ENCODE measurements at regions not wholly inside any gene's neighbourhood (a gene's known extent, or its start where the extent isn't known, plus 50 kb on each side); places are given as distances from the start of the nearest gene placed in this dataset.

GRCh38 chr4:129561886-129562671 lies 466.1 kb downstream of the C4orf33 start:
- no peak for DNase-seq

GRCh38 chr4:129565214-129565613 lies 469.3 kb downstream of the C4orf33 start:
- DNase-seq: no peak

- DNase-seq: no peak
Measured at GRCh38 chr4:129570326-129570725, 474.4 kb downstream of the C4orf33 start.

- DNase-seq: no peak
Measured at GRCh38 chr4:129578336-129578735, 482.4 kb downstream of the C4orf33 start.

- no peak for DNase-seq
Measured at GRCh38 chr4:129581305-129581704, 485.4 kb downstream of the C4orf33 start.

GRCh38 chr4:129583868-129584267 lies 487.9 kb downstream of the C4orf33 start:
- DNase-seq: no peak

GRCh38 chr4:129598582-129598981 lies 502.6 kb downstream of the C4orf33 start:
- no peak for DNase-seq

- DNase-seq: no peak
Measured at GRCh38 chr4:129600898-129601297, 504.9 kb downstream of the C4orf33 start.

- no peak for DNase-seq
Measured at GRCh38 chr4:129602447-129602846, 506.5 kb downstream of the C4orf33 start.

- no peak for DNase-seq
Measured at GRCh38 chr4:129603241-129603931, 507.4 kb downstream of the C4orf33 start.

GRCh38 chr4:129604632-129605255 lies 508.8 kb downstream of the C4orf33 start:
- DNase-seq: no peak

- DNase-seq: no peak
Measured at GRCh38 chr4:129614611-129615010, 518.7 kb downstream of the C4orf33 start.

GRCh38 chr4:129622566-129622965 lies 526.6 kb downstream of the C4orf33 start:
- no peak for DNase-seq

- no peak for DNase-seq
Measured at GRCh38 chr4:129623233-129623875, 527.4 kb downstream of the C4orf33 start.

GRCh38 chr4:129641179-129641578 lies 545.2 kb downstream of the C4orf33 start:
- peak; percentile 42 to 52 for DNase-seq

GRCh38 chr4:129645461-129645860 lies 549.5 kb downstream of the C4orf33 start:
- DNase-seq: no peak

GRCh38 chr4:129668092-129668491 lies 572.1 kb downstream of the C4orf33 start:
- DNase-seq: no peak

GRCh38 chr4:129672941-129673340 lies 577.0 kb downstream of the C4orf33 start:
- DNase-seq: no peak

- DNase-seq: no peak
Measured at GRCh38 chr4:129675036-129675435, 579.1 kb downstream of the C4orf33 start.

GRCh38 chr4:129676934-129677333 lies 581.0 kb downstream of the C4orf33 start:
- no peak for DNase-seq

GRCh38 chr4:129682586-129682985 lies 586.6 kb downstream of the C4orf33 start:
- no peak for DNase-seq

GRCh38 chr4:129707949-129708348 lies 612.0 kb downstream of the C4orf33 start:
- no peak for DNase-seq

GRCh38 chr4:129708784-129709183 lies 612.8 kb downstream of the C4orf33 start:
- DNase-seq: no peak

All from stimulated activated CD4-positive, alpha-beta T cell treated with anti-CD3 and anti-CD28 coated beads, Interleukin-2, amount 100 ng/mL, for 24 hours (primary cell).